HCT116 (cell line): ENCODE measurements at regions not wholly inside any gene's neighbourhood (a gene's known extent, or its start where the extent isn't known, plus 50 kb on each side); places are given as distances from the start of the nearest gene placed in this dataset.

Experiments
- ELF1 ChIP-seq: IDR thresholded peaks from 2 replicates; pipeline ENCODE4 v1.6.1; 2012; ENCODE audit warnings: low read depth, borderline replicate concordance
- EZH2 ChIP-seq: fragments of 200-600 bp; sonication (generic); IDR thresholded peaks from 2 replicates; pipeline ENCODE4 v1.6.1; 2017; ENCODE audit warnings: antibody characterized with exemption, mixed run types
- POLR2AphosphoS5 ChIP-seq: IDR thresholded peaks from 2 replicates; pipeline ENCODE4 v1.6.1; 2011; ENCODE audit warnings: mild to moderate bottlenecking, low read depth, low read length, moderate library complexity
- RAD21 ChIP-seq: IDR thresholded peaks from 2 replicates; pipeline ENCODE4 v1.6.1; 2012; ENCODE audit warnings: low read depth, mild to moderate bottlenecking
- TF ChIP-seq, protein P1 (sequence below), 3 experiments: fragments of 200-600 bp in 1 of 3; sonication (generic) in 1 of 3; IDR thresholded peaks in 2 of 3; conservative IDR thresholded peaks in 1 of 3; 2 replicates each; pipeline ENCODE4 v1.5.1; 2012 to 2017; ENCODE audit warnings: low read depth in 2 of 3, low read length in 2 of 3, antibody characterized with exemption in 1 of 3, borderline replicate concordance in 1 of 3, control low read depth in 1 of 3, mild to moderate bottlenecking in 1 of 3, mixed read lengths in 1 of 3, mixed run types in 1 of 3, moderate library complexity in 1 of 3; ENCODE audit not compliant: insufficient read depth in 1 of 3

DNA sequence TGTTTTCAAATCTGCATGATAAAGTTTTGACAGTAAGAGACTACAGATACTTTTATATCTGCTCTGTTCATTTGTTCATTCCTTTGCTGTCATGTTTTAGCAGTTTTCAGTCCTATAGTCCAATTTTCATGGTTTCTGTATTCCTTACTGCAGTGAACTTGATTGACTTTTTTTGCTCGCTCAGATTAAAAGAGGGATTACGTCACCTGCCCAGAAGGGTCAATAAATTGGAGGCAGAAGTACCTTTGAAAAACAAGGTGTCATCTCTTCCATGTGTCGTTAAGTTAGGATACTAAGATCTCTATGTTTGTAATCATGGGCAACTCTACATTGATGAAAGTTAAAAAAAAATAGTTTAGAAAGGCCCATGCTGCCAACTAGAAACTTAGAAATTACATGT lies 250.1 kb upstream of the SMIM31 start:
- TF ChIP-seq, protein P1, sequence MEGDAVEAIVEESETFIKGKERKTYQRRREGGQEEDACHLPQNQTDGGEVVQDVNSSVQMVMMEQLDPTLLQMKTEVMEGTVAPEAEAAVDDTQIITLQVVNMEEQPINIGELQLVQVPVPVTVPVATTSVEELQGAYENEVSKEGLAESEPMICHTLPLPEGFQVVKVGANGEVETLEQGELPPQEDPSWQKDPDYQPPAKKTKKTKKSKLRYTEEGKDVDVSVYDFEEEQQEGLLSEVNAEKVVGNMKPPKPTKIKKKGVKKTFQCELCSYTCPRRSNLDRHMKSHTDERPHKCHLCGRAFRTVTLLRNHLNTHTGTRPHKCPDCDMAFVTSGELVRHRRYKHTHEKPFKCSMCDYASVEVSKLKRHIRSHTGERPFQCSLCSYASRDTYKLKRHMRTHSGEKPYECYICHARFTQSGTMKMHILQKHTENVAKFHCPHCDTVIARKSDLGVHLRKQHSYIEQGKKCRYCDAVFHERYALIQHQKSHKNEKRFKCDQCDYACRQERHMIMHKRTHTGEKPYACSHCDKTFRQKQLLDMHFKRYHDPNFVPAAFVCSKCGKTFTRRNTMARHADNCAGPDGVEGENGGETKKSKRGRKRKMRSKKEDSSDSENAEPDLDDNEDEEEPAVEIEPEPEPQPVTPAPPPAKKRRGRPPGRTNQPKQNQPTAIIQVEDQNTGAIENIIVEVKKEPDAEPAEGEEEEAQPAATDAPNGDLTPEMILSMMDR (IDR thresholded peaks at IDR 0.05 in 2 of 3, conservative IDR thresholded peaks at IDR 0.05 in 1 of 3; ENCODE audit: borderline replicate concordance in 1 of 3, insufficient read depth in 1 of 3, low read depth in 2 of 3, low read length in 2 of 3) = no peak
- TF ChIP-seq POLR2AphosphoS5 = no peak
- no peak for TF ChIP-seq EZH2
- no peak for TF ChIP-seq RAD21
- no peak for TF ChIP-seq ELF1
